Immature natural killer cell (primary cell): ENCODE measurements at regions not wholly inside any gene's neighbourhood (a gene's known extent, or its start where the extent isn't known, plus 50 kb on each side); places are given as distances from the start of the nearest gene placed in this dataset.
"Not testable (repeated sequence)": the region's sequence is repeated elsewhere in the genome, so short reads cannot be mapped to it uniquely, and the experiment has no call there.

ENCODE experiments used
- DNase-seq, 3 donors: peaks; one replicate each; pipeline ENCODE4 v3.0.0; 2022; ENCODE audit warnings: mixed read lengths in 1 of 3
- H3K27ac Mint-ChIP-seq, 6 donors: one replicate each; pipeline ENCODE4 v1.8.0; 2020; ENCODE audit warnings: mixed read lengths in 6 of 6, mild to moderate bottlenecking in 5 of 6, inconsistent platforms in 4 of 6, moderate library complexity in 3 of 6
- H3K27me3 Mint-ChIP-seq, 3 donors: one replicate each; pipeline ENCODE4 v1.8.0; 2020 to 2021; ENCODE audit warnings: low read depth in 3 of 3, mild to moderate bottlenecking in 3 of 3, mixed read lengths in 3 of 3, moderate library complexity in 3 of 3, inconsistent platforms in 1 of 3
- H3K36me3 Mint-ChIP-seq, 3 donors: one replicate each; pipeline ENCODE4 v1.8.0; 2020; ENCODE audit warnings: mixed read lengths in 3 of 3, inconsistent platforms in 2 of 3, mild to moderate bottlenecking in 2 of 3
- H3K4me1 Mint-ChIP-seq, 2 donors: one replicate each; pipeline ENCODE4 v1.8.0; 2020; ENCODE audit warnings: inconsistent platforms in 2 of 2, mild to moderate bottlenecking in 2 of 2, mixed read lengths in 2 of 2, moderate library complexity in 1 of 2
- H3K4me3 Mint-ChIP-seq, 5 donors: one replicate each; pipeline ENCODE4 v1.8.0; 2020; ENCODE audit warnings: mild to moderate bottlenecking in 5 of 5, mixed read lengths in 5 of 5, inconsistent platforms in 3 of 5, moderate library complexity in 3 of 5
- H3K9me3 Mint-ChIP-seq, 6 donors: one replicate each; pipeline ENCODE4 v1.8.0; 2020; ENCODE audit warnings: mild to moderate bottlenecking in 6 of 6, mixed read lengths in 6 of 6, inconsistent platforms in 4 of 6, moderate library complexity in 3 of 6

DNA sequence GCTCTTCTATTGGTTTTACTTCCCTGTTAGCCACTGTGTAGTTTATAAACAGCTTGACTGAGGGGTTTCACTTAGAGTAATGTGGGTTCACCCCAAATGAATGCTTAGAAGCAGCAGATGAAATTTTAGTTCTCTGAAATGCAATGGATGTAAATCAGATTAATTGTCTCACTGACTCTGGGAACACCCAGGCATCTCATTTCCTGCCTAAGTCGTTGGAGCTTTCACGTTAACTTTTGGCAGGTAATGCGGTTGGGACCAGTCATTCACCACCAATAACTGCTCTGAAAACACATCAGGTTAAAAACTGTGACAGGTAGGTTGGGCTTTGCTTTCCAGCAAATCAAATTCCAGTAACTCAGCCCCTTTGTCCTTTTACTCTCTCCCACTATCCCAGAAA, 775.4 kb downstream of the NTRK3 start:
- Mint-ChIP-seq H3K36me3 (no peaks in the 10 kb centered on the region), H3K27me3 (no peaks in the 10 kb centered on the region)
- DNase-seq, result no peak

DNA sequence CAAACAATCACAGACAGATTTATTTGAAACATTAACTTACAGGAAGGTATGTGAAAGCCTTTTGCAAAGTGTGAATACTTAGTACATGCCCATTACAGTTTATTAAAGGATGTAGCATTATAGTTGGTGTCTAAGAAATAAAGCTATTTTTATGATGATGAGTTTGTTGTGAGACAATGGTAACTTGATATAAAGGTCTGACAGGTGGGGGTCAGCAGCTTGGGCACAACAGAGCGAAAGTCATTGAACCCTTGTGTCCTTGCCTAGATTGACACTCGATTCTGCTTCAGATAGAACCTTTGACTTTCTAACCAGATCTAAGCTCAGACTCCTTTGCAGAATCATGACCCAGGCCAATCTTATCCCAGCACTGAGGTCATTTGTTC, 777.9 kb downstream of the NTRK3 start:
- DNase-seq, result no peak
- Mint-ChIP-seq H3K27ac (no peak overlapping the region), H3K4me3 (no peak overlapping the region), H3K36me3 (no peaks in the 10 kb centered on the region), H3K27me3 (no peaks in the 10 kb centered on the region), H3K4me1 (no peaks in the 10 kb centered on the region), H3K9me3 (peaks cover 0 to 8% (median 4%) of the 10 kb centered on the region in 6 donors)

More for the DNA sequence above, 775.4 kb downstream of the NTRK3 start:
- no peak overlapping the region for H3K27ac Mint-ChIP-seq
- H3K4me1 Mint-ChIP-seq, result no peaks in the 10 kb centered on the region
- H3K9me3 Mint-ChIP-seq, result peaks cover 0 to 8% (median 4%) of the 10 kb centered on the region in 6 donors
- H3K4me3 Mint-ChIP-seq, result no peak overlapping the region

DNA sequence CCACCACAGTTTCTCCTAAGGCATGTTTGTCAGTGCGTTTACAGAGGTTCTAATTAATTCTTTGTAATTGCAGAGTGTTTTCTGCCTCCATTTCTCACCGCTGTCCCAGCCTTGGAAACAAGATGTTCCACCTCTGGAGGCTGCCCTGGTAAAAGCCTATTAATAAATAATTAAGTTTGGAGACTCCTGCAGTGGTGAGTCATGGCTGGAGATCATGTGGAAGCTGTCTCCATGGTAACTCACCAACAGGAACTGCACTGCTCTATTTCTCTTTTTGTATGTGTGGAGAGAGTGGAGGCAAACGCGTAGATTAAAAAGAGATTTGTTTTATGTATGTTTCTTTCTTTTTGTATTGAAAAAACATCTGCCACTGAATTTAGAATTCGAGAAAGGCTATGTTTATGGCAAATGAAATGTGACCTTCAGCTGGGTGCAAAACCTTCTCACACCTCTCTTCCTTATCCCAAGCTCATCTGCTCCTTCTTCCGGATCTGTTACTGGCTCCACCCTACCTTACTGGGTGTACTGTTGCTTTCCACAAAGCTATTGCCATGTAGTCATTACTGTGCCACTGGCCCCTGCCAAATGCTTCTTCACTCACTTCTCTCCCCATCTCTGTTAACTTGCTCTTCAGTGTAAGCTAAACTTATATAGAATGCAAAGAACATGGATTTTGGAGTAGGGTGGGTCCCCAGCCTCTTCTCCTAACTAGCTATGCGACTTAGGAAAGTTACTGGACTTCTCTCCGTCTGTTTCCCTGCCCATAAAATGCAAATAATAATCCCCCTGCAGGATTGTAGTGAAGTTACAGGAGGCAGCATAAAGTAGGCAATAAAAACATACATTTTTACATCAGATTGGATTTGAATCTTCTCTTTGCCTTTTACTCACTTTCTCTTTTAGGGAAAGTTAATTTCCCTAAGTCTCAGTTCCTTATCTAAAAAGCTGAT, 778.5 kb downstream of the NTRK3 start:
- Mint-ChIP-seq H3K27ac (no peak overlapping the region), H3K27me3 (no peaks in the 10 kb centered on the region), H3K36me3 (no peaks in the 10 kb centered on the region), H3K9me3 (peaks cover 0 to 5% (median 1%) of the 10 kb centered on the region in 6 donors), H3K4me3 (no peak overlapping the region), H3K4me1 (no peaks in the 10 kb centered on the region)
- DNase-seq, result no peak

DNA sequence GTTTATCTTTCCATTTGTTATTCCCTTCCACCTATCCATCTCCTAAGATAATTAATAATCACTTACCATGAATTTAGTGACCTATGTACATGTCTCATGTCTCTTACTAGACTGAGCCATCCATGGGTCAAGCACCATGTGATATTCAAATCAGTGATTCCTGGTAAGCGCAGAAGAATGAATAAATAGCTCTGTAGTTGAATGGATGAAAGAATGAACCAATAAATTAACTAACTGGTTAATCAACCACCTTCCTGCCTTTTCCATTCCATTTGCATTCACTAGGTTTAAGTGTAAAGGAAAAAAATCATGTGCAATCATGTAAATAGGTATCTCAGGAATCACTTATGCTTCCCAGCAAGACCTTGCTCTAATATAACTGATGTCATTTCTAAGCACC, 779.5 kb downstream of the NTRK3 start:
- Mint-ChIP-seq H3K27me3 (no peaks in the 10 kb centered on the region), H3K27ac (no peak overlapping the region), H3K9me3 (peaks cover 0 to 5% (median 2%) of the 10 kb centered on the region in 6 donors), H3K4me1 (no peaks in the 10 kb centered on the region), H3K36me3 (no peaks in the 10 kb centered on the region), H3K4me3 (no peak overlapping the region)
- DNase-seq, result no peak

DNA sequence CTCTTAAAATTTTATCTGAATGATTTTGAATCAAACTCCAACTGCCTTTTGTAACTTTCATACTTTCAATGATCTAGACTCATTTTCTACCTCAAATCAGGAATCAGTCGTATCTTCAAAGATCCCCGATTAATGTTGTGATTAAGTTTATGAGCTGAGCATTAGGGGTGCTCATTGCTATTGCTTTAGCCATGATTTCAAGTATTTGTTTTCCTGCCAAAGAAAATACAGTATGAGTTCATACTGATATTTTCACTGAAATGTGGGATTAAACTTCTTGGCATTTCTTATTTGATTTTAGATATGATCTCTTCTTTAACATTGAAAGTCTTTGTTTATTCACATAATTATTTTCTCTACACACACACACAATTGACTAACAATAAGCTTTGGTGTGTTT, 785.6 kb downstream of the NTRK3 start:
- no peak overlapping the region for H3K4me3 Mint-ChIP-seq
- H3K27ac Mint-ChIP-seq, result no peak overlapping the region
- H3K9me3 Mint-ChIP-seq, result peaks cover 0 to 5% (median 1%) of the 10 kb centered on the region in 6 donors
- H3K36me3 Mint-ChIP-seq, result no peaks in the 10 kb centered on the region
- DNase-seq, result no peak
- peaks cover 0 to 1% (median 0%) of the 10 kb centered on the region in 3 donors for H3K27me3 Mint-ChIP-seq
- no peaks in the 10 kb centered on the region for H3K4me1 Mint-ChIP-seq

DNA sequence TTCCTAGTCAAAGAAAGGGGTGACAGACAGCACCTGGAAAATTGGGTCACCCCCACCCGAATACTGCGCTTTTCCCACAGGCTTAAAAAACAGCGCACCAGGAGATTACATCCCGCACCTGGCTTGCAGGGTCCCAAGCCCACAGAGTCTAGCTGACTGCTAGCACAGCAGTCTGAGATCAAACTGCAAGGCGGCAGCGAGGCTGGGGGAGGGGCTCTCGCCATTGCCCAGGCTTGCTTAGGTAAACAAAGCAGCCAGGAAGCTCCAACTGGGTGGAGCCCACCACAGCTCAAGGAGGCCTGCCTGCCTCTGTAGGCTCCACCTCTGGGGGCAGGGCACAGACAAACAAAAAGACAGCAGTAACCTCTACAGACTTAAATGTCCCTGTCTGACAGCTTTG, 792.6 kb downstream of the NTRK3 start:
- H3K4me3 Mint-ChIP-seq, H3K4me1 Mint-ChIP-seq, H3K27me3 Mint-ChIP-seq, DNase-seq, H3K27ac Mint-ChIP-seq, H3K36me3 Mint-ChIP-seq: not testable (repeated sequence)
- H3K9me3 Mint-ChIP-seq, result peaks cover 5 to 10% (median 7%) of the 10 kb centered on the region in 6 donors

DNA sequence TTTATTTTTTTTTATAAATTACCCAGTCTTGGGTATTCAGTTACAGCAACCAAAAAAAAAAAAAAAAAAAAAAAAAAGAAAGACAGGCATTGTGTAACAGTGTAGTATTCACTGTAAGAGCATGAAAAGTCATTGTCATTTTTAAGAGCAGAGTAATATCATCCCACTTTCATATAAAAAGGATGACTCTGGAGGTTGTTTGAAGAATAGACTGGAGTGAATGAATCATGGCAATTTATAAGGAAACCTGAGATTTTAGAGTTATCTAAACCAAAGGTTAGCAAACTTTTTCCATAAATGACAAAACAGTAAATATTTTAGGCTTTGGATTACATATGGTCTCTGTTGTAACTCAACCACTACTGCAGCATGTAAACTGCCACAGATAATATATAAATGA, 794.9 kb downstream of the NTRK3 start:
- Mint-ChIP-seq H3K4me1 (no peaks in the 10 kb centered on the region), H3K9me3 (peaks cover 5 to 14% (median 7%) of the 10 kb centered on the region in 6 donors), H3K27ac (no peak overlapping the region), H3K36me3 (no peaks in the 10 kb centered on the region), H3K27me3 (peaks cover 0 to 1% (median 0%) of the 10 kb centered on the region in 3 donors), H3K4me3 (no peak overlapping the region)
- DNase-seq, result no peak

DNA sequence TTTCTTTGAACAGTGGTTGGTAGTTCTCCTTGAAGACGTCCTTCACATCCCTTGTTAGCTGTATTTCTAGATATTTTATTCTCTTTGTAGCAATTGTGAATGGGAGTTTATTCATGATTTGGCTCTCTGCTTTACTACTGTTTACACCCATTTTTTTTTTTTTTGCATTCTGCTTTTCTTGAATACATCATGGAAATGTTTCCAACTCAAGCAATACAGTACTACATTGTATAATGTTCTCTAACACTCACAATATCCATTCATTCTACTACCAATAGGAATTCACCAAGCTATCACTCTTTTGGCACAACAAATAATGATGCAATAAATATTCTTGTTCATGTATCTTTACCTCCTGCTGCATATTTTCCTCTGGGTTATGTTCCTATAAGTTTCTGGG, 801.7 kb downstream of the NTRK3 start:
- H3K27ac Mint-ChIP-seq, result no peak overlapping the region

DNA sequence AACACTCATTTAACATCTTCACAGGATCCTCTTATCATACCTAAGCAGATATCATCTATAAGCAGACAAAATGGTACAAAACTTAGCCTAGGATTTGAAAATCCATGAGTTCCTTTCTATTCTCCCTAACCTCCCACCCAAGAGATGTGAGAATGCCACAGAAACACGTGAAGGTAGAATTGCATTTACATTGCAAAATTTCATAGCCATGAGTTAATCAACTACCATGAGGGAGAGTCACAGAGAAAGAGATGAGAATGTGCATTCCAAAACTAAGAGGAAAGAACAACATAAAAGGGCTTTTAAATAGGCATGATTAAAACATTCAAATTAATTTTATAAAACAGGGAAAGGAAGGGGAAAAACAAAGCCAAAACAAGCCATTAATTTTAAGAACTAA, 806.2 kb downstream of the NTRK3 start:
- no peaks in the 10 kb centered on the region for H3K36me3 Mint-ChIP-seq
- peaks cover 2 to 14% (median 9%) of the 10 kb centered on the region in 6 donors for H3K9me3 Mint-ChIP-seq
- H3K27me3 Mint-ChIP-seq, result peaks cover 2 to 5% (median 3%) of the 10 kb centered on the region in 3 donors
- DNase-seq, result no peak
- no peak overlapping the region for H3K27ac Mint-ChIP-seq
- H3K4me3 Mint-ChIP-seq, result no peak overlapping the region
- H3K4me1 Mint-ChIP-seq, result no peaks in the 10 kb centered on the region

More for the DNA sequence above, 801.7 kb downstream of the NTRK3 start:
- Mint-ChIP-seq H3K4me1 (no peaks in the 10 kb centered on the region), H3K36me3 (no peaks in the 10 kb centered on the region), H3K27me3 (peaks cover 0 to 3% (median 0%) of the 10 kb centered on the region in 3 donors), H3K4me3 (no peak overlapping the region), H3K9me3 (peaks cover 0 to 8% (median 4%) of the 10 kb centered on the region in 6 donors)
- no peak for DNase-seq

DNA sequence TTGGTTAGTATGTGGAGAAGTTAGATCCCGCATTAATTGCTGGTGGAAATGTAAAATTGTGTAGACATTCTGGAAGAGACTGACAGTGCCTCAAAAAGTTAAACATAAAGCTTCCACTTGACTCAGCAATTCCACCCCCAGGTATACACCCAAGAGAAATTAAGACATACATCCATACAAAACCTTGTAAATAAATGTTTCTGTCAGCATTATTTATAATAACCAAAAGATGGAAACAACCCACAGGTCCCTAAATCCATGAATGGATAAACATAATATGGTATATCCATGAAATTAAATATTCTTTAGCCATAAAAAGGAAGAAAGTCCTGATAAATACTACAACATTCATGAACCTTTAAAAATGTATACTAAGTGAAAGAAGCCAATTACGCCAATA, 817.4 kb downstream of the NTRK3 start:
- Mint-ChIP-seq H3K9me3 (peaks cover 0 to 3% (median 1%) of the 10 kb centered on the region in 6 donors), H3K4me3 (no peak overlapping the region), H3K27ac (no peak overlapping the region), H3K4me1 (no peaks in the 10 kb centered on the region), H3K27me3 (peaks cover 0 to 7% (median 0%) of the 10 kb centered on the region in 3 donors), H3K36me3 (no peaks in the 10 kb centered on the region)
- no peak for DNase-seq

DNA sequence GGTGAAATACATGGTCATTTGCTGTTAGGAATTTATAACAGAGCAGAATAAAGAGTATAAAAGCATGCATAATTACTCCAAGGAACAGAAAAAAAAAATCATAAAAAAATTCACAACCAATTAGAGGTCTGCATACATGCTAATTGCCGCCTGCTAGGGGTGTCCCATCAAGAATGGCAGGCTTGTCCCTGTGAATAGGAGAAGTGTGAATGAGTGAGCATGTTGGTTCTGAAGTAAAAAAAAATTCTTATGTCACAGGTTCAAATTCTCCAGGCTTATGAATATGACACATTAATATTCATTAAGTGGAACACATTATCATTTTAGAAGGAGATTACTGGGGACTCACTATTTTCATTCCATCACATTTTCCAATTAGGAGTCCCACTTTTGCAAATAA, 822.7 kb downstream of the NTRK3 start:
- H3K36me3 Mint-ChIP-seq, result no peaks in the 10 kb centered on the region
- no peak overlapping the region for H3K27ac Mint-ChIP-seq
- no peak overlapping the region for H3K4me3 Mint-ChIP-seq
- DNase-seq, result no peak
- H3K27me3 Mint-ChIP-seq, result peaks cover 0 to 7% (median 3%) of the 10 kb centered on the region in 3 donors
- peaks cover 0 to 6% (median 3%) of the 10 kb centered on the region in 6 donors for H3K9me3 Mint-ChIP-seq
- no peaks in the 10 kb centered on the region for H3K4me1 Mint-ChIP-seq

DNA sequence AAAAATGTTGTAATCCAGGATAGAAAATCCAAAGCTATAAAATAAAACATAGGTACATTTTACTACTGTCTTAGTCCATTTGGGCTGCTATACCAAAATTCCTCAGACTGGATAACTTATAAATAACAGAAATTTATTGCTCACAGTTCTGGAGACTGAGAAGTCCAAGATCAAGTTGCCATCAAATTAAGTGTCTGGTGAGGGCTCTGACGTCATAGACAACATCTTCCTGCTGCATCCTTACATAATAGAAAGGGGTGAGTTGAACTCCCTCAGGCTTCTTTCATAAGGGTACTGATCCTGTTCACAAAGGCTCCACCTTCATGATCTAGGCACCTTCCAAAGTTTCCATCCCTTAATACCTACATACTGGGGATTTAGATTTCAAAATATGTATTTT, 826.8 kb downstream of the NTRK3 start:
- H3K4me3 Mint-ChIP-seq, result no peak overlapping the region
- no peaks in the 10 kb centered on the region for H3K4me1 Mint-ChIP-seq
- H3K27ac Mint-ChIP-seq, result no peak overlapping the region
- DNase-seq, result no peak
- H3K9me3 Mint-ChIP-seq, result peaks cover 0 to 8% (median 3%) of the 10 kb centered on the region in 6 donors
- no peaks in the 10 kb centered on the region for H3K36me3 Mint-ChIP-seq
- peaks cover 0 to 3% (median 0%) of the 10 kb centered on the region in 3 donors for H3K27me3 Mint-ChIP-seq

DNA sequence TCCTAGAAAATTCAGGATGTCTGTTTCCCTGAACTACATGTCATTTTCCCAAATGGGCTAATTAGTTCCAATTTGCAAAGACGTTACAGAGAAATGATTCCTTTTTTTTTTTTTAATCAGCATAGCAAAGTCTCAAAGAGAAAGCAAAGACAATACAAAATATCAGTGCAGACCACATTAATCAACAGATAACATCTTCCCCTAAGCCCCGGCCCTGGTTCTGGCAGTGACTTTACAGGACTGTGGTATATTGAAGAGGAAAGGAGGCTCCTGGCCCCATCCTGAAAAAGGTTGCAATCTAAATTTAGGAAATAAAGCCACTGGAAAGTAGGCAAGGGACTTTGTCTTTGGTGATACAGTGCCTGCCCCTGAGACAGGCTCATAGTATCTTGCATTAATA, 836.5 kb downstream of the NTRK3 start:
- Mint-ChIP-seq H3K27me3 (peaks cover 0 to 2% (median 0%) of the 10 kb centered on the region in 3 donors), H3K9me3 (peaks cover 0 to 11% (median 6%) of the 10 kb centered on the region in 6 donors), H3K36me3 (no peaks in the 10 kb centered on the region), H3K27ac (no peak overlapping the region), H3K4me1 (no peaks in the 10 kb centered on the region), H3K4me3 (no peak overlapping the region)
- no peak for DNase-seq

DNA sequence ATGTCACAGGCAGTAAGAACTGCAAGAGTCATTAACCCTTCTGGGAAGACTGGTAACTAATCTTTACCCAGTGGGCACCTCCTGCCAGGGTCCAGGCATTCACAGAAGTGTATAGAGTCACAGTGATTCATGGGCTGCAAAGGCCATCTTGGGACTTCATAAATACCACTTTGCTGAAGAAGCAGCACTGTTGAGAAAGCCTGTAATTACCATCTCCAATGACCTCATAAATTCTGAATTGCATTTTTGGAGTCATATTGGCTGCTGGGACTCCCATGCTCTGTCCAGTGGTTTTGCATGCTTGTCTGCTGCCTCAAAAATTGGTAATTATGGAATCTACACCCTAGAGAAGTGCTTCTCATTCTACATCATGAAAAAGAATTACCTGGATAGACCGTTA, 837.2 kb downstream of the NTRK3 start:
- no peak for DNase-seq
- H3K4me1 Mint-ChIP-seq, result no peaks in the 10 kb centered on the region
- H3K27me3 Mint-ChIP-seq, result peaks cover 0 to 2% (median 0%) of the 10 kb centered on the region in 3 donors
- no peaks in the 10 kb centered on the region for H3K36me3 Mint-ChIP-seq
- H3K27ac Mint-ChIP-seq, result no peak overlapping the region
- peaks cover 0 to 12% (median 6%) of the 10 kb centered on the region in 6 donors for H3K9me3 Mint-ChIP-seq
- H3K4me3 Mint-ChIP-seq, result no peak overlapping the region
